ENCODE measurements at regions not wholly inside any gene's neighbourhood (a gene's known extent, or its start where the extent isn't known, plus 50 kb on each side); places are given as distances from the start of the nearest gene placed in this dataset.

DNA sequence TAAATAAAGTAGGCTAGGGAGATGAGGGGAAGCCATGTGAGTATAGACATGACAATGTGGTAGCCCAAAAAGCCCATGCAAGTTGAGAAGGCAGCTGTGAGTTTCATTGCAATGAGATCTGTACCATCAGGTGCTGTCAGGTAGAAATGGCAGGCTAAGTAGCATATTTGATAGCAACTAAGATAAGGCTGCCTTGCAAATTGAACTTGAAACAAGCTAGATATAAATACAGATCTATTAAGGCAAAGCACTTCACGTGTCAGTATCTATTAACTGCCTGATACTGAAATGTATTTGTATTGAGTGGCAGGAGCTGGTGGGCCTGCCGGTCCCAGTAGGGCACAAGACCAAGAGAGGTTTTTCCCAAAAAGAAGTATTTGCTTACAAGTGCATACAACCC, 419.9 kb downstream of the TDRD15 start:
- no peak for DNase-seq

- DNase-seq = no peak
Observed at GRCh38 chr2:21544392-21544791, 420.6 kb downstream of the TDRD15 start.

DNA sequence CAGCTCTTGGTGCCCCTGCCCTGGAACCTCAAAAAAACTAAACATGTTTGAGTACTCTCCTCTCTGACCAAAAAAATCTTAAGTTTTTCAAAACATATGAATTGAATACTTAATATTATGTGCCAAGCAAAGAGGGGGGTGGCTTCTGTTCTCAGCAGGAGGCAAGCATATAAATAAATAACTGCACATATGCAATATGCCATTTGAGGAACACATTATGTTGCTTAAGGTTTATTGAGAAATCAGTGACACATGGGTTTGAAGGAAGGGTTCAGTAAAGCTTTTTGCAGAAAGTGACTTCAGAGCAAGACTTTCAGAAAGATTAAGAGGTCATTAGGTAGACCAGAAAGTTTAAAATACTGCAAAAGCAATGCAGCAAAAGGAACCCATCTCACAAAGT, 429.2 kb downstream of the TDRD15 start:
- DNase-seq = no peak

GRCh38 chr2:21559351-21559750, 435.6 kb downstream of the TDRD15 start:
- DNase-seq = peak; percentile 36

- no peak for DNase-seq
Observed at GRCh38 chr2:21561965-21562364, 438.2 kb downstream of the TDRD15 start.

- no peak for DNase-seq
Observed at GRCh38 chr2:21567395-21567794, 443.6 kb downstream of the TDRD15 start.

GRCh38 chr2:21571686-21572085, 447.9 kb downstream of the TDRD15 start:
- DNase-seq = no peak

DNA sequence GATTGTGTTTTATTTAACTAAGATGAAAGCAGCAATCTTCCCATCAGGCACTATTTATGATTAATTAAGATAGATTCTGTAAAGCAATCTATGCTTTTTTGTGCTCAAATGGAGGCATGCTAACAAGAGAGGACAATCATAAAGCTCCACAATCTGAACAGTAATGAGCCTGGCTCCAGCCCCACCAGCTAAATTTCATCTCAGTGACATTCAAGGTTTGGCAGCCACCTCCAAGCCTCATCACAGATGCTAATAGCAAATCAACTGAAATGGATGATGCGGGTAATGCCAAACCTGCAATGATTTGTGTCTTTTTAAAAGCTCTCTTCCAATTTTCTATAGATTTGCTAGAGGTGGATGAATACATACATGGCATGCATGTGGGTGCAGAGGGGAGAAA, 456.6 kb downstream of the TDRD15 start:
- no peak for DNase-seq

GRCh38 chr2:21585881-21586280, 462.1 kb downstream of the TDRD15 start:
- no peak for DNase-seq

DNA sequence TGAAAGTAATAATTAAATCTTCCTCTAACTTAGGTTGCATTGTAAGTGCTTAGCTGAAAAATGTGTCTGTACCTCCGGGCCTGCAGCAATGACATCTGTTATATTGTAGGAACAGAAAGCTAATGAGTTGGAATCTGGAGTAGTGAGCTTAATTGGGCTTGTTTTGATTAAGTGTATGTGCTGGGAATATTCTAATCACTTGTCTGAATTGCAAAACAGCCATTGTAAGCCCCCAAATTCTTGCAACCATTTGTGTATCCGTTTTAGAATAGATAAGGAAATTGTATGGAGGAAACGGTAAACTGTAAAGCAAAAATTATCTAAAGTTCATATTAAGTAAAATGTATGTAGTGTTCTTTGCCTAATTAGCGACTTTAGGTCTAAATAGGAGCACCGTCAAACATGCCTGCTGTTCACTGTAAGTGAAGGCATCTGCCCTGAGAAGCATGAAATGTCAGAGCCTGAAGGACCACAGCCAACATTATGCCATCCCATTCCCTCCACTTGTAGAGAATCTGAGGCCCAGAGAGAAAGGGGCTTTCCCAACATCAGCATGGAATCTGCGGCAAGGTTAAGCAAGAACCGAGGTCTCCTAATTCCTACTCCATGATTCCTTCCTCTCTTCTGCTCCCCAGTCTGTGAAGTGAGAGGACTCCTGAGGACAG, 466.4 kb downstream of the TDRD15 start:
- no peak for DNase-seq

- no peak for DNase-seq
Observed at GRCh38 chr2:21591926-21592325, 468.2 kb downstream of the TDRD15 start.

GRCh38 chr2:21599417-21599816, 475.6 kb downstream of the TDRD15 start:
- DNase-seq = peak; percentile 0

DNA sequence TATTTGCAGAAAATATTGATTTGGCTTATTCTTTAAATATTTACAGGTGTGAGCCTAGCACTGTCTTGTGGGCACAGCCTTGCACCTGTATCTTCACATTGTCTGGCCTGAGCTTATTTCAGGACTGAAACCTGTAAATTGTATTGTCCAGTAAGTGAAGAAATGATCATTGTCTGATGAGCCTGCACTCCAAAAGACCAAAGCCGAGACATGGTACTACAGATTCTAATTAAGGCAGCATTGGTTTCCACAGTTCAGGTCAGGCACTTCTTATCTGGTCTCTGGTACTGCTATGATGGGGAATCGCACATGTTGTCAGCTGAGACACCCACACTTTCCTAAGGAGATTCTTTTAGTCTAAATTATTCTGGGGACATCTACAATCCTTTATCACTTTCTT, 479.0 kb downstream of the TDRD15 start:
- no peak for DNase-seq

GRCh38 chr2:21607572-21607971, 483.8 kb downstream of the TDRD15 start:
- no peak for DNase-seq

DNA sequence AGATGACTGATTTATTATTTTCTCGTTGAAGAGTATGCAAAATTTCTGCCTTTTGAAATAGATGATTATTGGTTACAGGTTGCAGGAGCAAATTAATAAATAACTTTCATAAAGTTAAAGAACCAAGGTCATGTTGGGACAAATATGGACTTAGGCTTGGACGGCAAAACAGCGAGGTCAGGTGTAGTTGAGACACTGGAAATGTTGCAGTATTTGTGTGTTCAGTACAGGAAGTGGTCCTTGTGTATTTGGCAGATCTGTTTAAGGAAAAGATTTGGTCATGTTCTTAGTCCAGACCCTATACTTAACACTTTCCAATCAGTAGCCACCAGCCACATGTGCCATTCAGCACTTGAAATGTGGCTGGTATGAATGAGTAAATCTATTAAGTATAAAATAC, 486.5 kb downstream of the TDRD15 start:
- DNase-seq = no peak

DNA sequence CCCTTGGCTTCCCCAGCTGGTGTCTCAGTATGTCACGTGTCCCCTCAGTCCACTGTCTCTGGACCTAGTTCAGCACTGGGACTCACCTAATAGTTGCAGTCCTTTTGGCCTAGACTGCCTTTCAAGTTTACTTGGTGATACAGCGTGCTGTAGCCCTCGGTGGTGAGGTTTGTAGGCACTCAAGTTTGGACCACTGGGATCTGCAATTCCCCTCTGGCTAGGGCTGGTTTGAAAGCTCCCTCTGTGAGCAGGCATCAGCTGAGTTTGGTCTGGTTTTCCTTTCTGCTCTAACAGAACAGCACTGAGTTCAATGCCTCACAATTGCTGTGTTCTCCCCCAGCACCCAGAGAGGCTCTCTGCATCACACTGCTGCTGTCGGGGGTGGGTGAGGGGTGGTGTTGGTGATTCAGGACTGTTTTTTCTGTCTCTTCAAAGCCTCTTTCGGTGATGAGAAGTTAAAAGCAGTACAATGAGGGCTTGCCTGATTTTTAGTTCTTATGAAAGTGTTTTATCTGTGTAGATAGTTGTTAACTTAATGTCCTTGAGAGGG, 494.2 kb downstream of the TDRD15 start:
- no peak for DNase-seq

- no peak for DNase-seq
Observed at GRCh38 chr2:21620771-21621170, 497.0 kb downstream of the TDRD15 start.

DNA sequence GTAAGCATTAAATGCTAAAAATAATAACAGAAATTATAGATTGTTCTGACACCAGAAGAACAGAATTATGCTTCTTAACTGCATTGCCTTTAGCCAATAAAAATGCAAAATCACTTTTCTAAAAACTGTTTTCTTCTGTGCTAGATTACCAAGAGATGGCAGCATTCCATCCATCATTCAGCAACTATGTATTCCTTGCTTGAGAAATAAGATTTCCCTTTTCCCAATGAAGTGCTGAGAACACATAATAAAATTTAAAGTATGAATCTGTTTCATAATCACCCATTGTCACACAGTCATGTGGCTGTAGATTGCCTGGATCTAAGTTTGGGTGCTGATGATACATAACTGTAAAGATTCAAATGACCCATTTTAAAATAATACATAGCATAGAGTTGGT, 504.2 kb downstream of the TDRD15 start:
- peak; percentile 2 for DNase-seq

GRCh38 chr2:21633015-21633414, 509.2 kb downstream of the TDRD15 start:
- DNase-seq = no peak

- no peak for DNase-seq
Observed at GRCh38 chr2:21633466-21633865, 509.7 kb downstream of the TDRD15 start.

- DNase-seq = no peak
Observed at GRCh38 chr2:21633911-21634310, 510.1 kb downstream of the TDRD15 start.

GRCh38 chr2:21640046-21640445, 516.3 kb downstream of the TDRD15 start:
- DNase-seq = no peak

- no peak for DNase-seq
Observed at GRCh38 chr2:21642647-21643046, 518.9 kb downstream of the TDRD15 start.

DNA sequence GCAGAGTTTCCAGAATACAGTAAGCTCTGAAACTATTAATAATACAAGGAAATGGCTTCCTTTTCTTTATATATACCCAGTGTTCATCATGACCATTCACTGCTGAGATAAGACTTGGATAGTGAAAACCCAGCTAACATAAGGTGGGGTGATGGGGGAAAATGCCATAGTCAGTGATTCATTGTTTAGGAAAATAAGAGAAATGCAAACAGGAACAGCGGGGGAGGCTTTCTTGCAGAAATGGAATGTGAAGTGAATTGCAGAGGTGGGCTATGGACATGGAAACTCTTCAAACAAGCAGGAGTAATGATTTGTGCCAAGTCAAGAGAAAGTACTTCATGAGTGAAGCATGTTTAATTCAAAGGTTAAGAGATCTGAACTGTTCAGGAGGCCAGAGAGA, 519.4 kb downstream of the TDRD15 start:
- no peak for DNase-seq

DNA sequence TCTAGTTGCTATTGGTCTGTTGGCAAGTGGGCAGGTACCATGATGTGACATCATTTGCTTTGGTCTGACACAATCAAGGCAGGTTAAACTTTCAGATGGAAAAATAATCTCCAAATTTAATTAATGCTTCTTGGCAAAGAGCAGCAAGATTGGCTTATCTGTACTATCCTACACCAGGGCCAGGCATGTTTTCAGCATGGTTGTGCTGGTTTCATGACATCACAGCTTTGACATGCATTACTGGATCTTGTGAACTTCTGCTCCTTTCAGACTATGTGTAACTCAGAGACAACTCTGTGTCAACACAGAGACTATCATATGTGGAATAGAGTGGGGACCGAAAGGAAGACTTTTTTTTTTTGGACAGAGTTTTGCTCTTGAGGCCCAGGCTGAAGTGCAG, 520.5 kb downstream of the TDRD15 start:
- DNase-seq = no peak
